ENCODE measurements at regions not wholly inside any gene's neighbourhood (a gene's known extent, or its start where the extent isn't known, plus 50 kb on each side); places are given as distances from the start of the nearest gene placed in this dataset.
A peak's percentile ranks its signal among the peaks of the same experiment; 100 is the strongest.

GRCh38 chr16:66003201-66003600 is 363.3 kb upstream of the CDH5 start:
- DNase-seq = no peak

DNA sequence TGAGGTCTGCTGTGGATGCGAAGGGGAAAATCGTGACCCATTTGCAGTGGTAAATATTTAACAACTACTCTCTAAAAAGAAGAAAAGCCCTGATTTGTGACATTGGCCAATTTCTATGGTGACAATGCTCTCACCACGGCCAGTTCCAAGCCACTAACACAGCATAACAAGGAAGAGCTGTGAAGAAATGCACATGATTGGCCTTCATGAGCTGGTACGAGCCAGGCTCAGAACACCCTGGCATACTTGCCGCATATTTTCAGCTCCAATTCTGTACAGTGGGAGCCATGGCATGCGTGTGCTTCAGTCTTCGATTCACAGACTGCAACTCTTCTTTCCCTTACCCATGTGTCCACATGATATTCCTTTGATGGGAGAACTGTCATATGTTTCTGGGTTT is 363.9 kb upstream of the CDH5 start:
- no peak for DNase-seq

- no peak for DNase-seq
Measured at GRCh38 chr16:66001432-66001831, 365.1 kb upstream of the CDH5 start.

DNA sequence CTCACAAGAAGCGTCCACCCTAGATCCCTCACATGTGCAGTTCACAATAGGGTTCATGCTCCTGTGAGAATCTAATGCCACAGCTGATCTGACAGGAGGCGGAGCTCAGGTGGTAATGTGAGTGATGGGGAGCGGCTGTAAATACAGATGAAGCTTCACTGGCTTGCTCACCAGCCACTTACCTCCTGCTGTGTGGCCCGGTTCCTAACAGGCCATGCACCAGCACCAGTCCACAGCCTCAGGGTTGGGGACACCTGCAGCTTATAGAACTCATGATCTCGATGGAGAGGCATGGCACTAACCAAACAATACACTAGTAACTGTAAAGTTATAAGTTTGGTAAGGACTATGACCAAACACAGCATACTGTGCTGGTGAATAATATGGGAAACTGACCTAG is 368.0 kb upstream of the CDH5 start:
- DNase-seq = no peak

DNA sequence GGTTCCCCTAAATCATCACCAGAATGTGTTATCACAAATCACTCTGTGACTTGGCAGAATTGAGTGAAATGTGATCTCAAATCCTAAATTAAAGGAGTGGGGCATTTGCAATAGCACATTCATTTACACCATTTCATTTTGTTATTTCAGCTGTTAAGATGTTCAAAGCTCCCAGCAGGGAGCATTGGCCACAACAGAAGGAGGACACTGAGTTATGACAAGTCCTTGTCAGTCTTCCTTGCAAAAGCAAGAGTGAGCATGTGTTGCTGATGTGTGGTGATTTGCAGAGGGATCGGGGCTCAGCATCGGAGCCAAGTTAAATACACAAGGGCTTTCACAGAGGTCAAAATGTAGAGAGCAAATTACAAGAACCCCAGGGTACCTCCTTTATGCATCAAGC is 372.2 kb upstream of the CDH5 start:
- DNase-seq = no peak

DNA sequence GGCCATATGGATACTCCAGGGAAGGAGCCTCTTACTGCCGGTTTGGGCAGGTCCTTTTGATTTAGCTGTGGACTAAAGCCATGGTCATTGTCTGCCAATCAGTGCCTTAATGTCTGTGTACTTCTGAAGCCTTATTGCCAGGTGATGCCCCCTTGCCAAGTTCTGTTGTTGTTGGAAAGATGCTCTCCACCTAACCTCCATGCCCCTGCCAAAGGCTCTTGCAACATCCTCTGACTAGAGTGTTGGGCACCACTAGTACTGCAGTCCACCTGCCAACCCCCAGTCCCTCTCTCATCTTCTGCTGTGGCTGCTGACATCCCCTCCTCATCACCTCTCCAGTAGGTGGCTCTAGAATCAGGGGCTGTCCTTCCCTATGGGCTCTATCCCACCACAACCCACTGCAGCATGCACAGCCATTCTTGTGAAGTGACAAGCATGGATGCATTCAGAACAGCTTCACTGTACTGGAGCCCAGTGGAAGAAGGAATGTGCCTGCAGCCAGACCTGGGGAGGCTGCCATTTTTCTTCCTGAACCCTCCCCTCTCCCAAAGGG is 375.3 kb upstream of the CDH5 start:
- DNase-seq = no peak

- no peak for DNase-seq
Measured at GRCh38 chr16:65989861-65990604, 376.5 kb upstream of the CDH5 start.

GRCh38 chr16:65988024-65988595 is 378.4 kb upstream of the CDH5 start:
- no peak for DNase-seq

DNA sequence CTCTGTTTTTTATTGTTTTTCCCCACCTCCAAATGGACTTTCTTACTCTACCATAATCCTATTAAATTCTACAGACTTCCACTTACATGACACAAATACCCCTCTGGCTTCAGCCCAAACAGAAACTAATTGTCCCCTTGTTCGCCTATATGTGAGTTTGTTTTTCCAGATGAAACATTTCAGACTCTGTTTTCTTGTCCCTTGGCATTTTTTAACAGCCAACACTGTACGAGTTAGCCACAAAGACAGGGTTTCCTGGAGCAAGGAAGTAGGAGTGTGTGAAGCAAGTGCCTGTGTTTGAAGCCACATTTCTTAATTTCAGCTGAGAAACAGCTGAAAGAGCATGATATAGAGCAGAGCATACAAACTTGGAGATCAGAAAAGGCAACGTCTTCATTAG is 382.2 kb upstream of the CDH5 start:
- DNase-seq = no peak

DNA sequence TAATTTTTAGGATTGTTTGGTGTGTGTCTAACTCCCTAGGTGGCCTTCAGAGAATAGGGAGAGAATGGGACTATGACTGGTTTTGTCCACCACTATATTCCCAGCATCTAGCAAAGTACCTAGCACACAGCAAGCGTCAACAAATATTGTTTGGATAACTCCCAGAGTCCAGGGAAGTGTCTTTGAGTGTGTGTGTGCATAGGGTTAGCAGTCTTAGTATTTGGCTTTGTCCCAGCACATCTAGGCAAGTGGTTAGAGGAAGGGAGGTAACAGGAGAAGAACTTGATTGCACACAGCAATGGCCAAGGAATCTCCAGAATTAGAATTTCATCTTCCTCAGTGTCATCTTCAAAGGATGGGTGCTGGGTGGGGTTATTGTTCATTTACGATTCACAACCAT is 385.4 kb upstream of the CDH5 start:
- no peak for DNase-seq

- peak; percentile 58 for DNase-seq
Measured at GRCh38 chr16:65975049-65975708, 391.3 kb upstream of the CDH5 start.

- no peak for DNase-seq
Measured at GRCh38 chr16:65967376-65967775, 399.1 kb upstream of the CDH5 start.

DNA sequence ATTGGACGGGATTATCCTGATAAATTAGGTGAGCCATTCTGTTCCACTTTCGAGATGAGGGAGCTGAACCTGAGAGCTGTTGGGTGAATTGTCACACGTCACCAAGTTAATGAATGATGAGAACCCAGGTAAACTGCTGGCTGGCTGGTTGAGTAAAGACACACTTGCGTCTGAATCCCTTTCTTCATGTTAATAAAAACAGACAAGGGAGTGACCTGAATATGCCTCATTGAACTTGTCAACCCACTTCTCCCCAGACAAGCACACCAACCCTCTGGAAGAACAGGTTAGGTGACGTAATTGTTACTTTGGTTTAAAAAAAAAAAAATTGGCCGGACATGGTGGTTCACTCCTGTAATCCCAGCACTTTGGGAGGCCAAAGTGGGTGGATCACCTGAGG is 400.9 kb upstream of the CDH5 start:
- DNase-seq = no peak

- no peak for DNase-seq
Measured at GRCh38 chr16:65964752-65965151, 401.7 kb upstream of the CDH5 start.

GRCh38 chr16:65961476-65962143 is 404.9 kb upstream of the CDH5 start:
- no peak for DNase-seq

DNA sequence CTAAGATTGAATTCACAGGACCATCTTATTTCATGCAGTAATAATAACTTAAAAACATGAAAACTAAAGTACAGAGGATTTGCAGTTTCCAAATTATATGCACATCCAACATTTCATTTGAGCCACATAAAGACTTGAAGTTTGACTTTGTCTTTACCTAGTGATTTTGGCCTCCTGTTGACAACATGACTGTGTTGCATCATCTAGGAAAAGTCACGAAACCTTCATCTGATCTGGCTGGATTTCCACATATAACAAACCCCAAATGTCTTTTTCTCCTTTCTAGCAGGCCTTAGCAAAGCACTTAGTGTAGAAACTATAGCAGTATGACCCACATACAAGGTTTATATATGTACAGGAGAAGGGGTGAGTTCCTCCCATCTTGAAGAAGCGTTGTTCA is 406.5 kb upstream of the CDH5 start:
- no peak for DNase-seq

DNA sequence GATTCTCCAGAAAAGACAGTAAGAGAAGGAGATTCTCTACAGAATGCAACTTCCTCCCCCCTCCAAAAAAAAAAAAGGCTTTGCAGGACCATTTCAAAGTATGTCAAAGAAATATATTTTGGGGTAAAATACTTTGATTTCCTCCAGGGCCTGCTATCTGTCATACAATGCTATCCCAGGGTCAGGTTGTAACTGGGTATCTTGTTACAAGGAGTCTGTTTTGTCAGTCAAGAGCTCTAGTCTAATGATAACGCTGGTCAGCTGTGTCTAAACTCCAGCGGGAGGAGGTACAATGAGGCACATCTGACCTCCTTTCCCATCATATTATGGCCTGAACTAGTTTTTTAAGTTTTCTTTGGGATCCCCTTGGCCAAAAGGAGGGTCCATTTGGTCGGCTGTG is 408.4 kb upstream of the CDH5 start:
- DNase-seq = no peak

- DNase-seq = no peak
Measured at GRCh38 chr16:65956100-65956499, 410.4 kb upstream of the CDH5 start.

DNA sequence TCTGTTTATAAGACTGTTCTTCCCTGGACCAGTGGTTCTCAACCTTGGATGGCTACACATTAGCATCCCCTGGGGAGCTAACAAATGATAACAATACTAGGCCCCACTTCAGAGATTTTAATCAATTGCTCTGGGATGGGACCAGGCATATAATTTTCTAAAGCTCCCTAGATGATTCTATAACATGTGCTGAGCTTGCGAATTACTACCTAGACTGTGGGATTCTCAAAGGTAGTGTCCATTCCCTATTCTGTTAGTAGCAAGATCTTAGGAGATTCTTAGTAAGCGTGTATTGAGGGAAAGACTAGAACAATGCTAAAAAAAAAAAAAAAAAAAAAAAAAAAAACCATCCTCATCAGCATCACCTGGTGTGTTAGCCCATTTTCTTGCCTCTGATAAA is 412.0 kb upstream of the CDH5 start:
- no peak for DNase-seq

DNA sequence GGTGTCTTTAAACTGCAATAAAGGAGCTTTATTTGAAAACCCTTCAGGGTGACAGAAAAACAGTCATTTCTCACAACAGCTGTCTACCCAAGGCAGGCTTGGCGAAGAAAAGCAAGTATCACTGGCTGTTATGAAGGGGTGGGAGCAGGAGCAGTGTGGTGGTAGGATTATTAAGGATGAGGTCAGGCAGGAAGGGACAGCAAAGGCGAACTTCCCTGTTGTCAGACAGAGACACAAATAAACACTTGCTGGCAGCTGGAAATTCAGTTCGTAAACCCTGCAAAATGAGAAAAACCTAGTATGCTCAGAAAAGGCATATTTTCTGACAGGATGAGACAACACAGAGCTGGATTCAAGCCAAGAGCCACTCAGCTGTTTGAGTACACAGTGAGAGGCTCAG is 416.3 kb upstream of the CDH5 start:
- DNase-seq = no peak

- no peak for DNase-seq
Measured at GRCh38 chr16:65948361-65948760, 418.1 kb upstream of the CDH5 start.

GRCh38 chr16:65947951-65948350 is 418.5 kb upstream of the CDH5 start:
- no peak for DNase-seq

GRCh38 chr16:65945493-65945892 is 421.0 kb upstream of the CDH5 start:
- DNase-seq = no peak

GRCh38 chr16:65944361-65944760 is 422.1 kb upstream of the CDH5 start:
- DNase-seq = no peak

All from activated CD4-positive, alpha-beta T cell treated with anti-CD3 and anti-CD28 coated beads, Interleukin-2, amount 50 U/mL, for 16 hours (primary cell).